Panc1 (cell line): ENCODE measurements at regions not wholly inside any gene's neighbourhood (a gene's known extent, or its start where the extent isn't known, plus 50 kb on each side); places are given as distances from the start of the nearest gene placed in this dataset.
"Not testable (repeated sequence)": the region's sequence is repeated elsewhere in the genome, so short reads cannot be mapped to it uniquely, and the experiment has no call there.

Experiments
- ATAC-seq: fragments of 200-7000 bp; cut with Tn5 transposase; 2 replicates; pipeline ENCODE4 v1.9.1; 2020; ENCODE audit warnings: mild to moderate bottlenecking, moderate library complexity
- BruUV-seq: library from RNA; stranded (reverse); fragments of 400-500 nt; replicated peaks from 2 replicates; lab custom pipeline; 2021; lab: Mats Ljungman, UMichigan
- CTCF ChIA-PET: fragments of 300-600 bp; sonication (Branson Sonifier 250); formaldehyde crosslinking; loops from one replicate; lab custom pipeline; 2022; ENCODE audit warnings: antibody characterized with exemption; lab: Charles Lee
- POLR2A ChIA-PET: fragments of 300-600 bp; sonication (Branson Sonifier 250); formaldehyde crosslinking; loops from one replicate; lab custom pipeline; 2022; ENCODE audit warnings: antibody characterized with exemption; lab: Charles Lee
- DNase-seq: peaks from one replicate; pipeline ENCODE4 v3.0.0-alpha.2; 2010; ENCODE audit warnings: low read depth, low spot score
- H3K27ac ChIP-seq: 2 replicates; pipeline ENCODE4 v1.5.1; 2011; ENCODE audit warnings: mild to moderate bottlenecking, low read length, inconsistent platforms
- H3K27me3 ChIP-seq: fragments of 200-500 bp; sonication (Bioruptor generic); 2 replicates; pipeline ENCODE4 v1.6.0; 2014; ENCODE audit warnings: low read length, inconsistent platforms; ENCODE audit not compliant: control insufficient read depth, insufficient read depth
- H3K36me3 ChIP-seq: fragments of 200-500 bp; sonication (Bioruptor generic); 2 replicates; pipeline ENCODE4 v1.5.1; 2014; ENCODE audit warnings: inconsistent platforms, mild to moderate bottlenecking, low read length, moderate library complexity; ENCODE audit not compliant: control insufficient read depth, insufficient read depth
- H3K4me1 ChIP-seq: 2 replicates; pipeline ENCODE4 v1.5.1; 2011; ENCODE audit warnings: inconsistent platforms, mild to moderate bottlenecking, low read length, moderate library complexity; ENCODE audit not compliant: control insufficient read depth, insufficient read depth
- H3K4me3 ChIP-seq, 2 experiments: 2 replicates each; pipeline ENCODE4 v1.5.1; 2011 to 2012; ENCODE audit warnings: low read depth in 2 of 2, low read length in 2 of 2, mild to moderate bottlenecking in 2 of 2, inconsistent platforms in 1 of 2, moderate library complexity in 1 of 2
- H3K9me3 ChIP-seq: fragments of 200-500 bp; sonication (Bioruptor generic); 2 replicates; pipeline ENCODE4 v1.5.1; 2014; ENCODE audit warnings: low read depth, mild to moderate bottlenecking, inconsistent platforms, low read length, moderate library complexity; ENCODE audit not compliant: control insufficient read depth, insufficient read depth
- POLR2AphosphoS5 ChIP-seq: IDR thresholded peaks from 2 replicates; pipeline ENCODE4 v1.6.1; 2012; ENCODE audit warnings: mild to moderate bottlenecking, low read depth, low read length, moderate library complexity
- SIN3A ChIP-seq: IDR thresholded peaks from 2 replicates; pipeline ENCODE4 v1.6.1; 2012; ENCODE audit warnings: low read depth, mild to moderate bottlenecking, low read length, moderate library complexity, borderline replicate concordance; ENCODE audit not compliant: insufficient read depth
- TCF7L2 ChIP-seq: IDR thresholded peaks from 2 replicates; pipeline ENCODE4 v1.6.1; 2011; ENCODE audit warnings: mild to moderate bottlenecking, low read depth, low read length, inconsistent platforms
- in situ Hi-C: cut with HindIII; loops from 2 replicates; pipeline ENCODE4 v1.10.0; 2016; ENCODE audit warnings: low sequenced_read_pairs, low pct_unique_long_range_greater_than_20kb
- intact Hi-C: fragments of 100-400 bp; cut with micrococcal nuclease; formaldehyde crosslinking; loops from one replicate; pipeline ENCODE4 v1.10.0; 2022; ENCODE audit not compliant: unreplicated experiment
- TF ChIP-seq, protein P1 (sequence below), 2 experiments: IDR thresholded peaks; 2 replicates each; pipeline ENCODE4 v1.6.1; 2011 to 2012; ENCODE audit warnings: low read depth in 2 of 2, control low read depth in 1 of 2, low read length in 1 of 2, mild to moderate bottlenecking in 1 of 2, moderate library complexity in 1 of 2; ENCODE audit not compliant: insufficient read depth in 1 of 2
- TF ChIP-seq, protein P2 (sequence below): fragments of 450-650 bp; IDR thresholded peaks from 2 replicates; pipeline ENCODE4 v1.5.1; 2017; ENCODE audit warnings: mild to moderate bottlenecking

DNA sequence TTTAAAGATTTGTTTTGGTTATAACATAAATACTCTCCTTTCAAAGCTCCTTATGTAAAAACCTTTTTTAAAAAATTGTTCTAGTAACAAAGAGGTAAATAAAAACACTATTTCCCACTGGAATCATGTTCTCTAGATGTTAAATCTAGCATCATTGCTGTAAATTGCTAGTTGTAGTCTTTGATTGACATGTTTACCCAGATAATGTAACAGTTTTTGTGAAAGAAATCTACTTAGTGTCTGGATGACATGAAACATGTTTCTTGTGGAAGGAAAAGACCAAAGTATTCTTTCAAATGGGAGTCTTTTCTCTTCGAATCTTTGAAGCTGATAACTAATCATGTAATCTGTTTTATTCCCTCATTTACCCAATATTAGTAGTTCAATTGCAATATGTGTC, 1565.9 kb upstream of the WWC1 start:
- H3K27ac ChIP-seq: no peak overlapping the region
- no peak for ATAC-seq
- in situ Hi-C loops: no loop called here
- POLR2A ChIA-PET: no interaction called here
- TF ChIP-seq, protein P1, sequence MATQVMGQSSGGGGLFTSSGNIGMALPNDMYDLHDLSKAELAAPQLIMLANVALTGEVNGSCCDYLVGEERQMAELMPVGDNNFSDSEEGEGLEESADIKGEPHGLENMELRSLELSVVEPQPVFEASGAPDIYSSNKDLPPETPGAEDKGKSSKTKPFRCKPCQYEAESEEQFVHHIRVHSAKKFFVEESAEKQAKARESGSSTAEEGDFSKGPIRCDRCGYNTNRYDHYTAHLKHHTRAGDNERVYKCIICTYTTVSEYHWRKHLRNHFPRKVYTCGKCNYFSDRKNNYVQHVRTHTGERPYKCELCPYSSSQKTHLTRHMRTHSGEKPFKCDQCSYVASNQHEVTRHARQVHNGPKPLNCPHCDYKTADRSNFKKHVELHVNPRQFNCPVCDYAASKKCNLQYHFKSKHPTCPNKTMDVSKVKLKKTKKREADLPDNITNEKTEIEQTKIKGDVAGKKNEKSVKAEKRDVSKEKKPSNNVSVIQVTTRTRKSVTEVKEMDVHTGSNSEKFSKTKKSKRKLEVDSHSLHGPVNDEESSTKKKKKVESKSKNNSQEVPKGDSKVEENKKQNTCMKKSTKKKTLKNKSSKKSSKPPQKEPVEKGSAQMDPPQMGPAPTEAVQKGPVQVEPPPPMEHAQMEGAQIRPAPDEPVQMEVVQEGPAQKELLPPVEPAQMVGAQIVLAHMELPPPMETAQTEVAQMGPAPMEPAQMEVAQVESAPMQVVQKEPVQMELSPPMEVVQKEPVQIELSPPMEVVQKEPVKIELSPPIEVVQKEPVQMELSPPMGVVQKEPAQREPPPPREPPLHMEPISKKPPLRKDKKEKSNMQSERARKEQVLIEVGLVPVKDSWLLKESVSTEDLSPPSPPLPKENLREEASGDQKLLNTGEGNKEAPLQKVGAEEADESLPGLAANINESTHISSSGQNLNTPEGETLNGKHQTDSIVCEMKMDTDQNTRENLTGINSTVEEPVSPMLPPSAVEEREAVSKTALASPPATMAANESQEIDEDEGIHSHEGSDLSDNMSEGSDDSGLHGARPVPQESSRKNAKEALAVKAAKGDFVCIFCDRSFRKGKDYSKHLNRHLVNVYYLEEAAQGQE (IDR thresholded peaks at IDR 0.05; ENCODE audit: insufficient read depth in 1 of 2, low read depth in 2 of 2, low read length in 1 of 2): no peak
- TF ChIP-seq TCF7L2 (no peak), SIN3A (no peak), POLR2AphosphoS5 (no peak)
- TF ChIP-seq, protein P2, sequence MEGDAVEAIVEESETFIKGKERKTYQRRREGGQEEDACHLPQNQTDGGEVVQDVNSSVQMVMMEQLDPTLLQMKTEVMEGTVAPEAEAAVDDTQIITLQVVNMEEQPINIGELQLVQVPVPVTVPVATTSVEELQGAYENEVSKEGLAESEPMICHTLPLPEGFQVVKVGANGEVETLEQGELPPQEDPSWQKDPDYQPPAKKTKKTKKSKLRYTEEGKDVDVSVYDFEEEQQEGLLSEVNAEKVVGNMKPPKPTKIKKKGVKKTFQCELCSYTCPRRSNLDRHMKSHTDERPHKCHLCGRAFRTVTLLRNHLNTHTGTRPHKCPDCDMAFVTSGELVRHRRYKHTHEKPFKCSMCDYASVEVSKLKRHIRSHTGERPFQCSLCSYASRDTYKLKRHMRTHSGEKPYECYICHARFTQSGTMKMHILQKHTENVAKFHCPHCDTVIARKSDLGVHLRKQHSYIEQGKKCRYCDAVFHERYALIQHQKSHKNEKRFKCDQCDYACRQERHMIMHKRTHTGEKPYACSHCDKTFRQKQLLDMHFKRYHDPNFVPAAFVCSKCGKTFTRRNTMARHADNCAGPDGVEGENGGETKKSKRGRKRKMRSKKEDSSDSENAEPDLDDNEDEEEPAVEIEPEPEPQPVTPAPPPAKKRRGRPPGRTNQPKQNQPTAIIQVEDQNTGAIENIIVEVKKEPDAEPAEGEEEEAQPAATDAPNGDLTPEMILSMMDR: no peak
- CTCF ChIA-PET: no interaction called here
- no peak for DNase-seq
- H3K27me3 ChIP-seq: no peaks in the 10 kb centered on the region
- H3K4me1 ChIP-seq: no peaks in the 10 kb centered on the region
- no TSS peak for BruUV-seq
- H3K9me3 ChIP-seq: no peaks in the 10 kb centered on the region; the same call in 1 of the 2 replicates
- no peaks in the 10 kb centered on the region for H3K36me3 ChIP-seq
- H3K4me3 ChIP-seq: no peak overlapping the region
- intact Hi-C loops: no loop called here

- ChIA-PET POLR2A (no interaction called here), CTCF (no interaction called here)
- DNase-seq (no peak), ATAC-seq (no peak)
- no peaks in the 10 kb centered on the region for H3K36me3 ChIP-seq
- TF ChIP-seq SIN3A (no peak), TCF7L2 (no peak)
- TF ChIP-seq, protein P1 (IDR thresholded peaks at IDR 0.05; ENCODE audit: insufficient read depth in 1 of 2, low read depth in 2 of 2, low read length in 1 of 2): no peak
- intact Hi-C loops (no loop called here), in situ Hi-C loops (no loop called here)
- H3K27ac ChIP-seq: no peak overlapping the region
- no TSS peak for BruUV-seq
- H3K4me3 ChIP-seq: no peak overlapping the region
- H3K9me3 ChIP-seq: no peaks in the 10 kb centered on the region; the same call in 1 of the 2 replicates
- no peaks in the 10 kb centered on the region for H3K4me1 ChIP-seq
- H3K27me3 ChIP-seq: no peaks in the 10 kb centered on the region
Measured at GRCh38 chr5:166726406-166726805, 1565.0 kb upstream of the WWC1 start.

DNA sequence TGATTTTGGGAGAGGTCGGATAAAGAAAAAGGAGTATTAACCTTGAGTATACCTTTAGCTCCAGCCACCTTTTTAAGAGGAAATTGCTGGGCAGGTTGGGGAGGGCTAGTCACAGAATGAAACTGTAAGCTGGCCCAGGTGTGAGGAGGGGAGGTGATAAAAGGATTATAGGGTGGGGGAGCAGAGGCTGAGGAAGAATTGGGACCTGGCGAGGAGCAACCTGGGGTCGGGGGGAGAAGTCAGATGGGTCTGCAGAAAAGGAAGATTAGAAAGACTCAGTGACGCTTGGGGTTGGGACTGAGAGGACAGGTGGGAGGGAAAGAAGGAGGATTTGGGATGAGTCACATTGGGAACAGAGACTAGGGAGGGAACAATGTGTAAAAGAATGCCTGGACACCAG, 1548.5 kb upstream of the WWC1 start:
- intact Hi-C loops, POLR2A ChIA-PET, H3K9me3 ChIP-seq, H3K36me3 ChIP-seq, CTCF ChIA-PET, DNase-seq, H3K27me3 ChIP-seq, H3K4me1 ChIP-seq, ATAC-seq, H3K27ac ChIP-seq, in situ Hi-C loops, BruUV-seq, H3K4me3 ChIP-seq: not testable (repeated sequence)
